NCI-H524 (cell line): ENCODE measurements at regions not wholly inside any gene's neighbourhood (a gene's known extent, or its start where the extent isn't known, plus 50 kb on each side); places are given as distances from the start of the nearest gene placed in this dataset.
A peak's percentile ranks its signal among the peaks of the same experiment; 100 is the strongest.

Experiments
- DNase-seq, 2 experiments: peaks; one replicate each; lab custom pipeline; 2025; lab: John Stamatoyannopoulos, UW

DNA sequence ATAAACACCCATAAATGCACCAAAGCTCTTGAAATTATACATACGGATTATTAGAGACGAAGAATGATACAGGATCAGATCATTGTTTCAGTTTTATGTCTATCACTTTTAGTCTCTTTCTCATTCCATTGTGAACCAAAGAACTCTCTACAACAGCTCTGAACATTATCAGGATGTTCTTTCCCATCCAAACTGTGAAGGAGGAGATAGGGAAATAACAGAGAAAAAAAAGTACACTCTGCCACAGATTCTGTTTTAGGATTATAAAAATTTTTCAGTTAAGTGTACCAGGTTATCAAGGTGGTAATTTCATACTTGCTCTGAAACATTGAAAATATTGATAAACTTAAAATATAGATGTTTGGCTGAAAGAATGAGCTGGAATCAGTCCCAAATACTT is 270.9 kb downstream of the MZT1 start:
- DNase-seq, result no peak

DNA sequence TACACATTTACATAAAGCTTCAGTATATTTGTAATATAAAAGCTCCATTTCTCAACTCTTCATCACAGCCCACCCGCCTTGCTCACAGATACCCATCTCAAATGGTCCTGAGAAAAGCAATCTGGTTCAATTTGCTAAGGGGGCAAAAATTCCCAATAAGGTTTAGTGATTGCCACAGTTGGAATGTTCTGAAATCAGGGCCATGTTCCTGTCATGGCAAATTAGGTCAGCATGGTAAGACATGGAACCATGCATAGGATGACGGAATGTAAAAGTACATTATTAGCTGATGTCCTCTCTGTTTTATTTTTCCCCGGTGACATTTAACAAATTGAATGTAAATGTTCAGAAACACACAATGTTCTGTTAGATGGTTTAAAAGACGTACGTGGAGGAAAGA is 274.3 kb downstream of the MZT1 start:
- no peak for DNase-seq

DNA sequence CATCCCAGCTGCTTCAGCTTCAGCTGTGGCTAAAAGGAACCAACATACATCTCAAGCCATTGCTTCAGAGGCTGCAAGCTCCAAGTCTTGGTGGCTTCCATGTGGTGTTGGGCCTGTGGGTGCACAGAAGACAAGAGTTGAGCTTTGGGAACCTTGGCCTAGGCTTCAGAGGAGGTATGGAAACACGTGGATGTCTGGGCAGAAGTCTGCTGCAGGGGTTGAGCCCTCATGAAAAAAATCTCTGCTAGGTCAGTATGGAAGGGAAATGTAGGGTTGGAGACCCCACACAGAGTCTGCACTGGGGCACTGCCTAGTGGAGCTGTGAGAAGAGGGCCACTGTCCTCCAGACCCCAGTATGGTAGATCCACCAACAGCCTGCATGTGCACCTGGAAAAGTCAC is 279.3 kb downstream of the MZT1 start:
- no peak for DNase-seq

DNA sequence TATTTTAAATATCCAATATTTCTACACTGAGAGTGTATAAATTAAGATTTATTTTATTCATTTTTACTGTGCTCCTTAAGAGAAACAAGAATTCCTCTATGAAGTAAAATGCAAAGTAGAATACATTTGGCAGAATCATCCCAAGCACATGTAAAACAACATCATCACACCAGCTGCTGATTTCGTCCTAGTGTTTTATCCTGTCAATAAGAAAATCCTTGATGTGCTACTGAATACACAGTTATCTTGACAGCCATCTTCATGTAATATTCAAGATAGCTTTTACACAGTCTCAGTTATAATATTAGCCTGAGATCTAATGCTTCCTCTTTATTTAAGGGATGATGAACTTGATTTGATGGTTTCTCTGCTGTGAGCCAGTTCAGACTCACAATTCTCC is 282.4 kb downstream of the MZT1 start:
- DNase-seq, result no peak

DNA sequence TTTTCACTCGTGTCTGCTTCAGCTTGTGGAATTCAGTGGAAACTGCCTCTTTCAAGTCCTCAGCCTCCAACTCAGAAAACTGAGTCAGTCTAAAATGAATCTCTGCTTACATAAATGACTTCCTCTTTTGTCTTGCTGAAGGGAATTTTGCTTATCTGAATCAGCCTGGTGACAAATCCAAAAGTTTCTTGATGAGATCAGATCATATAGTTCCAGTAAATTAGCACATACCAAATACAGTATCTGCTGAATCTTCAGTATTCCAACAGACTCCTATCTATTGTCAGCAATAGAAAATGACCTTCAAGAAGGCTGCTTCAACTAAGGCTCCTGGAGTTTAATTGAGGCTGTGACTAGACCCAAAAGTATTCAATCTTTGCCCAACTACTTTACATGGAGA is 290.0 kb downstream of the MZT1 start:
- no peak for DNase-seq

DNA sequence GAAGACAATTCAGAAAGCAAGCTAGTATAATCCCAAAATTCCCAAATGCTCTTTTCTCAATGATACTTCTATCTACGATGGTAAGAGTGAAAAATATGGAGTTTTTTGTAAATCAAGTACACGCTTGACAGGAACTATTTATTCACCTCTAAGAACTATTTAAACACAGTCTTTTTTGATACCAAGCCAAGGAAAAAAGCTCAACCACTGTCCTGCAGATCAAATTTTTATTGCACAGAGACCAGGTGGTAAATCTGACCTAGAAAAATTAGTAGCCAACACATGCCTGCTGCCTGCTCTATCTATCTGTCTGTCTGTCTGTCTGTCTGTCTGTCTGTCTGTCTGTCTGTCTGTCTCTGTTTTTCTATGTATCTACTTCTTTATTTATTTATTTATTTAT is 292.2 kb downstream of the MZT1 start:
- DNase-seq, result peak in 1 of 2 experiments; percentile 14

DNA sequence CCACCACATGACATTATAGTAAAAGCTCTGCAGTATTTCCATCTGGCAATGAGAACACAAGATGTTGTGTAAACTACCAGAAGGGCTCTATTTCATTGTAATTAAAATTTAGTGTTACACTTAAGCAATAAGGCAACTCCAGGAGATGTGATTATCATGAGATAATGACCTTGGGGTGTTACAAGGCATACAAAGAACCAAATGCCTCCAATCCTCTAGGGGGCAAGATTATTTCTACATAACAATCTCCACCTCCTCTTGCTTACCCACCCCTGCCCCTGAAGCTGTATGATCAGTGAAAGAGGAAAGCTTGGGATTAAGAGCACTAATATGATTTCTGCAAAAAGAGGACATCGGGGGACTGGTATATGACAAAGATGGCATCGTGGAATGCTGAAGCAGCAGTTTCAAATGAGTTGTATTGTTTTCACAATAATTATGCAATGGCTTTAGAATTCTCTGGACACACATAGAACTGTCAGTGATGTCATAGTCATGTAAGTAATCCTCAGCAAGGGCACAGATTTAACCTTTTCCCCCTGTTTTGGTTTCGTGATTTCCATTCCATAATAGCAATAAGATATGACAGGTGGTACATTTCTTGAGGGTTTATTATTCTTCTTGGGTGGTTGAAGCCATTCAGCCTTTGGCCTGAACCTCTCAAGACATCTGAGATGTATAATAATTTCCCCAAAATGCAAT is 295.3 kb downstream of the MZT1 start:
- peak; percentile 23 to 60 for DNase-seq

DNA sequence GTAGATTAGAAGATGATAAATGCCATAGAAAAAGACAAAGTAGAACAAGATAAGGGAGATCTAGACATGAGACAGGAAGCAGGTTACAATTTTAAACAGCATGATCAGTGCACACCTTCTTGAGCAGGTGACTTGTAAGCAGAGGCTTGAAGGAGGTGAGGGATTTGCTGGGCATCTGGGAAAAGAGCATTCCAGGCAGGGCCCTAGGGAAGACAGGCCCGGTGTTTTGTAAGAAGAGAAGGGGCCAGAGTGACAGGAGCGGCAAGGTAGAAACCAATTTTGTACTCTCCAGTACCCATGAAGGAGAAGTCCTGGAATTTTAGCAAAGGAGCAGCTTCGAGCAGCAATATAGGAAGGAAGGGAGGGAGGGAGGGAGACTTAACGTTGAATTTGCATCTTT is 296.5 kb downstream of the MZT1 start:
- no peak for DNase-seq

DNA sequence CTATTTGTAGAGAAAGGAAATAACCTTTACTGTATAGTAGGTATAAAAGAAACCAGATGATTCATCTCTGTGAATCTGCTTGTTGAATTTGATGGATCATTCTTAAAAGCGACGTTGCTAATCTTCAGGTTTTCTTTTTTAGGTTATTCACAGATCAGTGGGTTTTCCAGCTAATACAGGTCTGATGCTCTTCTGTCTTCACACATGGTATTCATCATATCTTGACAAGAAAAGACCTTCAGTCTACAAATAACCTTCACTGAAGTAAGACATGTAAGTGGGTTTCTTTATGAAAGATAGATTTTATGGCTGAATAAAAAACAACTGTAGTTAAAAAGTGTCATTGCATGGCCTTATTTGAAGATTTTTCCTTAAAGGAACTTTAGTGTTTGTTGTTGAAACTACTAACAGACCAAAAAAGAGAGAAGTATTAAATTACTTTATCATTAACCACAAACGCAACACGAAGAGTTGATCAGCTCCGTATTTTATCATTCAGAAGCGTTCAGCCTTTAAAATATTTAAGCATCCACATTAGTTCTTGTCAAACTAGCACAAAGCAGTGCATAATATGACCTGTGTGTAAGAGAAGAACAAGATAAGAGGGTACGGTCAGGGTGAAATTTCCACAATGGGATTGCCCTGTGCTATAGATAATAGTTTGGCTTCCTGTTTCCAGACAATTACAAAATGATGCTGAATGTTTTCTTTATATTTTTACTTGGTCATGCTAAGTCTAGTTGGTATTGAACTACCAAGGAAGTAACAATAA is 299.5 kb downstream of the MZT1 start:
- no peak for DNase-seq

DNA sequence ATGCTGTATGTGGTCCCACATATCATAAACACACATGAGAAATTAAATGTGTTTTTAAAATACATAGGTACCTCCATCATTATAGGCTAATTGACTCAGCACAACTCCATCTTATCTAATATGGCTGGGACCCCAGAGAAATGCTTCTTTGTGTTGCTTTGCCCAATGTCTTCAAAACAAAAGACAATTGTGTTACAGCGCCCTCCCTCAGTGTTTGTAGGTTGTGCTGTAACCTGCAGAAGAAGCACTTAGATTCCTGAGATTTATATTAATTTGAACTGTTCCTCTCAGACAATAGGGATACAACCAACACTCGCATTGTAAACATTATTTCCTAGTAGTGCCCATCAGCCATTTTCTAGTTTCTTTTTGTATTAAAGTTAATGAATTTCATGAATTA is 303.4 kb downstream of the MZT1 start:
- DNase-seq, result no peak

DNA sequence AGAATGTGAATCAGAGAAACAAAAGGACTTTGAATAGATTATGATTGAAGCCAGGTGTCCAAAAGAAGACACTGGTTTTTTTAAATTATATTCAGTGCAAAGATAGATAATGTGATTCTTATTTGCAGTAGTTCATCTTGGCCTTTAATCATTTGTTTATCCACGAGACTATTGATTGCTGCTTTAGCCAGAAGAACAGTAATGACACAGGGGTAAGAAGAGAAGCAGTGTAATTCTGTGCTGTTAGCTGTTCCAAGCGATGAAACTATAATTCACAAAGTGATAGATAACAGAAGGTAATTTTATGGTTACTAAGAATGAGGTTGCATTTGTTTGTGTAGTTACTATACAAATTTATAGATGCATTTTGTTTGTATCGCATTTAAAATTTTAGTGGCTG is 311.6 kb downstream of the MZT1 start:
- DNase-seq, result no peak

DNA sequence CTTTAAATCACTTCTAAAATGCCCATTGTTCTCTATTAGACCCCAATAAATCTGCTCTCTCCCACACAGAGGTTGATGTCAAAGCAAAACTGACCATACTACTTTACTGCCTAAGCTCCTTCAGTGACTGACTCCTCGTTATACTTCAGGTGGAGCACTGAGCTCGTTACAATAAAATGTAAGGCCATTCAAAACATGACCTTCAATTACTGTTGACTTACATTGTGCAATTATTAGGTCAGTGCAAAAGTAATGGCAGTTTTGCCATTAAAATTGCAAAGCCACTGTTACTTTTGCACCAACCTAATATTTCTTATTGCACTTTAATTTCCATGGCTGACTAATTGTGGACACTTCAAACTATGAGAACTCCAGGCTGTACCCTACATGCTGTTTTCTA is 314.9 kb downstream of the MZT1 start:
- no peak for DNase-seq

DNA sequence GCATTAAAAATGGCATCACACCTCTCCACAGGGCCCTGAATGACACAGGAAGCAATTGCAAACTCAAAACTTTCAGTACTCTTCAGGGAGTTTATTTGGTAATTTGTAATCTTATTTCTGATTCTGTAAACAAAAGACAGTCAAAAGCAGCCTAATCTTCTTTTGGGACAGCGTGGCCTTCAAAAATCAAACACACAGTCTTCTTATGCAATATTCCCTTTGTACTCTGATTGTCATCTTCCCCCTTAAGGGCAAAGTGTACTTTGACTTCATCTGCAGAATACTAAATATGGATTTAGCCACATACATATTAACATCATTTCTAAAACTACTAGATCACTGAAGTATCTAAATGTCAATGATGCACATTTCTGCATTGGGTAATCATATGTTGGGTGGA is 322.0 kb downstream of the MZT1 start:
- DNase-seq, result no peak

DNA sequence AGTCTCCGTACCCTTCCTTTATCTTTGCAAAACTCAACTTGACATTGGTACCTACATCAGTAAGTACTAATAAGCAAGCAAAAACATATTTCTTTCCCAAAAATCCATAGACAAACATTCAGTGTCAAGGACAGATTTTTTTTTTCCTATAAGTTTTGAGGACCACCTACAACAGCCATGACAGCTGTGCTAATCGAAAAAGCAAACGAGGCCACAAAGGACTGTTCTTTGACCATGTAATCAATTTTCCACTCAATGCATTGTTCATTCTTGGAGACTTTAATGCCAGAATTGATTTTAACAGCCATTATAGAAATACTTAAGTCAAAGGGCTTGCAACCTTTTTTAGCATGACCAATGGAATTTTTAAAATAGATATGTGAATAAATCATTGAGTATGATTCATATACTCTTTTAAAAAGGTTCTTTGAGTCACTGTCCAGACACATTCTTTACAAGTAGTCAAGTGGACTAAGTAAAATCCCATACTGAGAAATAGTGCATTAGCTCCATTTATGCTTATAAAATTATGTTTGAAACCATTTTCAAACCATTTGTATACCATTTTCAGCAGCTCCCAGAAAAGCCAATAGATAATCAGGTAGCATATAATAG is 323.9 kb downstream of the MZT1 start:
- DNase-seq, result no peak

DNA sequence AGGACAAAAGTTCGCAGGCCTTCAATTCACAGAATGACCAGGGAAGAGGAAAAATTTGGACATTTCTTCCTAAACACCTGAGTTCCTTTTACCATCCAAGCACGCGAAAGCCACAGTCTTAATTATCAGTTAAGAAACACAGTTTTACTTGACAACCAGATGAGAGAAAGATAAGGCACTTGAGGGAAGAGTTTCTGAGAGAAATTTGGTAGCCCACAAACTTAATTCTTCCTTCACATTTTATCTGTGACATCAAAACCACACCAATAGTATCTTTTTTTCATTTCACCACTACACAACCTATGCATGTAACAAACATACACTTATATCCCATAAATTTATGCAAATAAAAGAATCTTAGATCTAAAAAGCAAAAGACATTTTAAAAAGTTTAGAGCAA is 326.6 kb downstream of the MZT1 start:
- no peak for DNase-seq

DNA sequence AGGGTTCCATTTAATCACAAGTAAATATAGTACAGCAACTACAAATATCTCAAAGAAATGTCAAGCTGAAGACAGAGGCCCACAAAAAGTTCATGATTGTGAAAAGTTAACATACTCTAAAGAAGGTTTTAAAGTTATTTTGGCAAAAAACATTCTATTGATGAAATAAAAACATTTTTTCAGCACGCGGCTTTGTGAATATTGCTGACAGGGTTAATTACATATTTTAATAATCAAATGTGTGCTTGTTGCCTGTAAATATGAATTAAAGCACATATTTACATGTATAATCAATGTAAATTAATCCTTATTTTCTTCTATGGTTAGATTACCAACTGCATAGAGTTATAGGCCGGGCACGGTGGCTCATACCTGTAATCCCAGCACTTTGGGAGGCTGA is 328.1 kb downstream of the MZT1 start:
- no peak for DNase-seq

DNA sequence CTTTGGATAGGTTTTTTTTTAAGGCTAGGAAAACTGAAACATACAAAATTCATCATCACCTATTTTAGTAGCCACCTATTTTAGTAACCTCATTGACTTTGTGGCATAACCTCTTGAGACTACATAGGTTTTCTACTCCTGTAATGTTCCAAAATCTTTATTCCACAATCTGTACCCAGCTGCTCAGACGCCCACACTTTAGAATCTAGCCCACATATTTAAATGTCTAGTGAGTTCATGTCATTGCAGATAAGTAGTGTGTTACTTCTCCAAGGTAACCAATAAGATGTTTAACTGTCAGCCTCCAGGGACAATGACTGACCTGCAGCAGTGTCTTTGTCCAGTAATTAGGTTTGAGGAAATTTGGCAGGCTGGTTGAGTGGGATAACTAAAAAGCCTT is 330.2 kb downstream of the MZT1 start:
- DNase-seq, result no peak

DNA sequence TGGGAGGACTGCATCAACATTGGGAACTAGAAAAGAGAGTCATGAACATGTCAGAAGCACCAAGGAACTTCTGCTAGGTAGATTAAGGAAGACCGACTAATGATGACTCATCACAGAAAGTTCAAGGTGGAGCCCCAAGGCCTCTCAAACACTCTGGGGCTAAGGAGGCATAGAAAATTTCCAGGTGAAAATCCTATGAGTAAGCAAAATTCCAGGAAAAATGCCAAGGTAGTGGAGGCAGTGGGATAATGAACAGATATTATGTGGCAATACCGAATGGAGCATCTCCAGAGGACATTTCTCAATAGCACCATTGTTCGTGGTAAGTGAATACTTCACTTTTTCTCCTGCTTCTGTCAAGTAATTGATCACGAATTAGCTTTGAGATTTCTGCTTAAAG is 336.5 kb downstream of the MZT1 start:
- DNase-seq, result no peak

DNA sequence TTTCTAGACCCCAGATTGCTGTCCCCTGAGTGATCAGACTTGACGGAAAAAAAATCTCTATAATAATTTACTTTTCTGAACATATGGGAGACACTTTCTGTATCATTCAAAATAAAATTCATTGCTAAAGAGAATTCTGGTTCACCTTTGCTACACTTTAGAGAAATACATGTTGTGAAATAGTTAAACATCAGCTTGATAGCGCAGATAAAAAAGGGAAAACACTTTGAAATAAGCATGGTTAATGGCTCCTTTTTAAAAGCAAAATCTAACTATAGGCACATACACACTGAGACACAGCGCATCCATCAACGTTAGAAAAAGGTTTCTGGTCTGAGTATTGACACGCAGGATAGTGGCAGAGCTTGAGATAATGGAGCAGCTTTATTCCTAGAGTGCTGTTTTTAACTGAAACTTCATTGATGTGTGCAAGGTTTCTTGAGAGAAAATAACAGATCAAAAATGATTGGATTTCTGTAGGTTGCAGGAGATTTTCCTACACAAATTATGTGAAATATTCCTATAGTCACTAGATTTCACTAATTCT is 341.2 kb downstream of the MZT1 start:
- DNase-seq, result no peak

DNA sequence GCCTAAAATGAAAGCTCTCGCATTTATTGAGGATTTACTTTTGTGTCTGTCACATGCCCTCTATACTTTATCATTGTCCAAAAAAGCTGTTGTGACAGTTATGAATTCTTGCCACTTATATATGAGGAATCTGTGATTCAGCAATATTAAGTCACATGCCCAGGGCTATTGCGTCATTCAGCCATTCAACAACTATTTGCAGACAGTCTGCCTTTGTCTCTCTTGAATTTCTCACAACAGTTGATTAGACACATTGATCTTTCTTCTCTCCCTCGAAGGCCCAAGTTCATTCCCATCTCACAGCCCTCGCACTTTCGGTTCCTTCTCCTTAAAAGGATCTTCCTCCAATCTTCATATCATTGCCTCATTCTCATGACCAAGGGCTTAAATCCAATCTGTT is 342.6 kb downstream of the MZT1 start:
- no peak for DNase-seq

DNA sequence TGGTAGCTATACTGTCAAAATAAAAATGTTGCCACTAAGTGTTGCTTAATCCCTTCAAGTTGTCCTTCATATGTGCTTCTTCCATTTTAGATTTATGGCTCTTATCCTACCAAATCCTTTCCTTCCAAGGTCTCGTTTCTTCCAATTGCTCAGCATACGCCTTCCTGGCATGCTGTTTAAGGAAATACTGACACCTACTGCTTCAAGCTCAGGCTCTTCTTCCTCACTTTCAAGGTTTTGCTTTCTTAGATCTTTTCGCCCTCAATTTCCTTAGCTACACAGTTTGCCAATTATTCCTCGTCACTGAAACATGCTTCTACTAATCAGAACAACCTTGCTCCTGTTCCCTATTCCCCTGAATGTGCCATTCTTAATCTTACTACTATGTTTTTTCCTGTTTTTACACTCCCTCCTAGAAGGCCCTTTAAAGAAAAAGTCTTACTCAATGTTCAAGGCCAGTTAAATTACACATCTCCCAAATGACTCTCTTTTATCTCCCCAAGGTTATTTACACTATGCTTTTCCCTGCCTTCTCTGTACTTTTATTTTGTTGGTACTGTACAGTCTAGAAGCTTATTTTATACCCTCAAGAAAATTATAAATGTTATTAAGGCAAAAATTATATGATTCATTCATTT is 343.1 kb downstream of the MZT1 start:
- DNase-seq, result peak; percentile 64 to 82

DNA sequence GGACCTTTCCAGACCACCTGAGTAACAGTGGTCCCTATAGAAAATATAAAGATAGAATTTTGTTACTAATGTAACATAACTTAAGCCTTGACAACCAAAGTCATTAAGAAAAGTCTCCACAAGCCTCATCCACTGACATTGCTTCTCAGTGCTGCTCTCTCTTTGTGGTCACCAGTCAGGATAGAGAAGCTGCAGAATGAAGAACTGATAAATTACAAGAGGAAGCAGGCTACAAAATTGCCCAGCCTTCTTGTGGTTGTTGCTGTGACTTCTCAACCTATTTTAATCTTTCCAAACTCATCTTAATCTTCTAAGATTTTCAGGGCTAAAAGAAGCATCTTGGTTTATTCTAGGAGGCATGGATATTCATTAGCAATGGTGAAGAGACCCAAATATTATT is 343.8 kb downstream of the MZT1 start:
- DNase-seq, result no peak

DNA sequence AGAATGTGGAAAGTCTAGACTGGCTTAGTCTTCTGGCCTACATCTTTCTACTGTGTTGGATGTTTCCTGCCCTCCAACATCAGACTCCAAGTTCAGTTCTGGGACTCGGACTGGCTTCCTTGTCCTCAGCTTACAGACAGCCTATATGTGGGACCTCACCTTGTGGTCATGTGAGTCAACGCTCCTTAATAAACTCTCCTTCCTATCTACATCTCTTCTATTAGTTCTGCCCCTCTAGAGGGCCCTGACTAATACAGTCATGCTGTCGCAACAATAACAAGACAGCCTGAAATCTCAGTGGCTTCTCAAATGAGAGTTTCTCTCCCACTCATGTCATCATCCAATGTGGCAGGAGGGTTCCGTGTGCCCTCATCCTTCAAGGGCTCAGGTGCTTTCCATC is 347.8 kb downstream of the MZT1 start:
- no peak for DNase-seq
